K562 (cell line): ENCODE measurements at regions not wholly inside any gene's neighbourhood (a gene's known extent, or its start where the extent isn't known, plus 50 kb on each side); places are given as distances from the start of the nearest gene placed in this dataset.

Source experiments
- BHLHE40 ChIP-seq: IDR thresholded peaks from 2 replicates; pipeline ENCODE4 v1.6.1; 2011; ENCODE audit warnings: low read length, improper control_type of control experiment
- CEBPZ ChIP-seq: fragments of 150-350 bp; IDR thresholded peaks from 2 replicates; pipeline ENCODE4 v1.6.1; 2014; ENCODE audit warnings: low read depth, mild to moderate bottlenecking, low read length, borderline replicate concordance
- CHD2 ChIP-seq: IDR thresholded peaks from 2 replicates; pipeline ENCODE4 v1.6.1; 2011; ENCODE audit warnings: low read depth, low read length
- EZH2 ChIP-seq: IDR thresholded peaks from 2 replicates; pipeline ENCODE4 v1.6.1; 2012; ENCODE audit warnings: low read depth, mild to moderate bottlenecking, inconsistent platforms, low read length, borderline replicate concordance
- FOS ChIP-seq: IDR thresholded peaks from 3 replicates; pipeline ENCODE4 v1.6.1; 2011; ENCODE audit not compliant: insufficient read length; ENCODE audit errors: extremely low read depth
- KLF1 ChIP-seq: fragments of 450-650 bp; IDR thresholded peaks from 2 replicates; pipeline ENCODE4 v1.6.1; 2016; ENCODE audit warnings: missing genetic modification characterization, missing compliant biosample characterization
- POLR2AphosphoS5 ChIP-seq: IDR thresholded peaks from 2 replicates; pipeline ENCODE4 v1.6.1; 2011; ENCODE audit warnings: mild to moderate bottlenecking, low read depth, low read length, moderate library complexity; ENCODE audit not compliant: control insufficient read depth, insufficient read depth
- YY1 ChIP-seq, 3 experiments: IDR thresholded peaks; 2 replicates each; pipeline ENCODE4 v1.6.1; 2011; ENCODE audit warnings: low read length in 2 of 3, mild to moderate bottlenecking in 2 of 3, moderate library complexity in 2 of 3, borderline replicate concordance in 1 of 3, control low read depth in 1 of 3, low read depth in 1 of 3; ENCODE audit not compliant: insufficient read depth in 3 of 3, insufficient replicate concordance in 2 of 3, control insufficient read depth in 1 of 3, insufficient read length in 1 of 3; ENCODE audit errors: extremely low read depth in 1 of 3
- ZBTB1 ChIP-seq: sonication (generic); formaldehyde crosslinking; IDR thresholded peaks from 2 replicates; pipeline ENCODE4 v1.8.1; 2023; ENCODE audit warnings: missing genetic modification reagents, low read depth, mild to moderate bottlenecking, borderline replicate concordance
- ZNF217 ChIP-seq: sonication (generic); formaldehyde crosslinking; IDR thresholded peaks from 2 replicates; pipeline ENCODE4 v1.8.0; 2022; ENCODE audit warnings: mild to moderate bottlenecking, missing genetic modification reagents
- ZNF57 ChIP-seq: fragments of 450-650 bp; formaldehyde crosslinking; IDR thresholded peaks from 2 replicates; pipeline ENCODE4 v1.4.0; 2020; ENCODE audit warnings: mild to moderate bottlenecking, moderate library complexity
- ZZZ3 ChIP-seq: fragments of 450-650 bp; IDR thresholded peaks from 2 replicates; pipeline ENCODE4 v1.6.1; 2016; ENCODE audit warnings: antibody characterized with exemption, mild to moderate bottlenecking, moderate library complexity
- TF ChIP-seq, protein P1 (sequence below), 2 experiments: fragments of 450-650 bp in 1 of 2; sonication (generic) in 1 of 2; formaldehyde crosslinking; conservative IDR thresholded peaks; 2 replicates each; pipeline versions ENCODE4 v1.4.0 to v1.8.1; 2020 to 2022; ENCODE audit warnings: mild to moderate bottlenecking in 1 of 2, missing genetic modification reagents in 1 of 2
- TF ChIP-seq, protein P2 (sequence below), 3 experiments: IDR thresholded peaks in 2 of 3; conservative IDR thresholded peaks in 1 of 3; 2 replicates each; pipeline ENCODE4 v1.5.1; 2011 to 2012; ENCODE audit warnings: low read length in 3 of 3, mild to moderate bottlenecking in 3 of 3, control low read depth in 2 of 3, improper control_type of control experiment in 1 of 3, inconsistent platforms in 1 of 3, low read depth in 1 of 3, mixed read lengths in 1 of 3, moderate library complexity in 1 of 3; ENCODE audit not compliant: insufficient read depth in 2 of 3

- TF ChIP-seq, protein P1, sequence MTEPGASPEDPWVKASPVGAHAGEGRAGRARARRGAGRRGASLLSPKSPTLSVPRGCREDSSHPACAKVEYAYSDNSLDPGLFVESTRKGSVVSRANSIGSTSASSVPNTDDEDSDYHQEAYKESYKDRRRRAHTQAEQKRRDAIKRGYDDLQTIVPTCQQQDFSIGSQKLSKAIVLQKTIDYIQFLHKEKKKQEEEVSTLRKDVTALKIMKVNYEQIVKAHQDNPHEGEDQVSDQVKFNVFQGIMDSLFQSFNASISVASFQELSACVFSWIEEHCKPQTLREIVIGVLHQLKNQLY (CRISPR knock-in tag; conservative IDR thresholded peaks at IDR 0.05) = no peak
- TF ChIP-seq YY1 (IDR thresholded peaks at IDR 0.05; ENCODE audit: borderline replicate concordance in 1 of 3, control insufficient read depth in 1 of 3, extremely low read depth in 1 of 3, insufficient read depth in 3 of 3, insufficient read length in 1 of 3, insufficient replicate concordance in 2 of 3, low read depth in 1 of 3, low read length in 2 of 3) = no peak
- TF ChIP-seq ZNF57 (CRISPR knock-in tag) = no peak
- no peak for TF ChIP-seq BHLHE40
- TF ChIP-seq, protein P2, sequence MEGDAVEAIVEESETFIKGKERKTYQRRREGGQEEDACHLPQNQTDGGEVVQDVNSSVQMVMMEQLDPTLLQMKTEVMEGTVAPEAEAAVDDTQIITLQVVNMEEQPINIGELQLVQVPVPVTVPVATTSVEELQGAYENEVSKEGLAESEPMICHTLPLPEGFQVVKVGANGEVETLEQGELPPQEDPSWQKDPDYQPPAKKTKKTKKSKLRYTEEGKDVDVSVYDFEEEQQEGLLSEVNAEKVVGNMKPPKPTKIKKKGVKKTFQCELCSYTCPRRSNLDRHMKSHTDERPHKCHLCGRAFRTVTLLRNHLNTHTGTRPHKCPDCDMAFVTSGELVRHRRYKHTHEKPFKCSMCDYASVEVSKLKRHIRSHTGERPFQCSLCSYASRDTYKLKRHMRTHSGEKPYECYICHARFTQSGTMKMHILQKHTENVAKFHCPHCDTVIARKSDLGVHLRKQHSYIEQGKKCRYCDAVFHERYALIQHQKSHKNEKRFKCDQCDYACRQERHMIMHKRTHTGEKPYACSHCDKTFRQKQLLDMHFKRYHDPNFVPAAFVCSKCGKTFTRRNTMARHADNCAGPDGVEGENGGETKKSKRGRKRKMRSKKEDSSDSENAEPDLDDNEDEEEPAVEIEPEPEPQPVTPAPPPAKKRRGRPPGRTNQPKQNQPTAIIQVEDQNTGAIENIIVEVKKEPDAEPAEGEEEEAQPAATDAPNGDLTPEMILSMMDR (IDR thresholded peaks at IDR 0.05 in 2 of 3, conservative IDR thresholded peaks at IDR 0.05 in 1 of 3; ENCODE audit: insufficient read depth in 2 of 3, low read depth in 1 of 3, low read length in 3 of 3) = no peak
- TF ChIP-seq POLR2AphosphoS5 = no peak
- no peak for TF ChIP-seq ZNF217 (CRISPR knock-in tag)
- TF ChIP-seq FOS = no peak
- no peak for TF ChIP-seq ZBTB1 (CRISPR knock-in tag)
- TF ChIP-seq CHD2 = no peak
- TF ChIP-seq KLF1 (tag) = no peak
- no peak for TF ChIP-seq EZH2
- TF ChIP-seq ZZZ3 = no peak
- TF ChIP-seq CEBPZ = no peak
These were observed 86.7 kb downstream of the PDGFA start for GRCh38 chr7:432933-433332.
